GM21526 (cell line): ENCODE measurements at regions not wholly inside any gene's neighbourhood (a gene's known extent, or its start where the extent isn't known, plus 50 kb on each side); places are given as distances from the start of the nearest gene placed in this dataset.
"Not testable (repeated sequence)": the region's sequence is repeated elsewhere in the genome, so short reads cannot be mapped to it uniquely, and the experiment has no call there.

Experiments
- ATAC-seq: cut with Tn5 transposase; IDR thresholded peaks from one replicate; pipeline ENCODE4 v1.9.1; 2021; ENCODE audit warnings: moderate library complexity; ENCODE audit not compliant: unreplicated experiment, low FRiP score

DNA sequence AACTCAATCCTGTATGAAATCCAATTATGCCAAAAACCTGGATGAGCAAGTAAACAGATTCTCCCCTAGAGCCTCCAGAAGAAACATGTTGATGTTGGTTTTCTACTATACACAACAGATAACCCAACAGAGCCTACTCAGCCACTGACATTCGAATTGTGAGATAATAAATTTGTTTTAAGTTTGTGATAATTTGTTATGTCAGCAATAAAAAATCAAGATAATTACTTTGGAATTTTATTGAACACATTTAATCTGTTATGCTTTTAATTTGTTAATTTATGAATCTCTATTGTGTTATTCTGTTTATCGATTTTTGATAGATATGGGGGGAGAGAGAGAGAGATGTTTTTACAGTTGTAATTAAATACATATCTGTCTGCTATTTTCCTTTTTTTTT lies 1016.1 kb upstream of the PCDH7 start:
- ATAC-seq: no peak

DNA sequence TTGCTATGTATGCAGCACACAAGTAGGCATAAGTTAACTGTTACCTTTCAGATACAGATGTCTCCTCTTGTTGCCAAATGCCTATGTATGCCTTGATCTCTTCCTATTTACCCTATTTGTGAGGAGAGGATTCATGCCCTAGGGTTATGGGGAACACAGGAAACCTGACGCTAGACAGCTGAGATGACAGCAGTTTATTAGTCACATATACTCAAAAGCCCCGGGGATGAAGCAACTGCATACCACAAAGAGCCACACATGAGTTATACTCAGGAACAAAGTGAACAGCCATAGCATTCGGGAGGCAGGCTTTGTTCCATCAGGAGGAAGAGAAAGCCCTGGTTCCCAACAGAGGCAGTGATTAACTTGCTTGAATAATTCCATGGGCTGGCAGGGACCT lies 1011.7 kb upstream of the PCDH7 start:
- ATAC-seq: no peak

GRCh38 chr4:29710519-29710918 lies 1009.6 kb upstream of the PCDH7 start:
- ATAC-seq: no peak

DNA sequence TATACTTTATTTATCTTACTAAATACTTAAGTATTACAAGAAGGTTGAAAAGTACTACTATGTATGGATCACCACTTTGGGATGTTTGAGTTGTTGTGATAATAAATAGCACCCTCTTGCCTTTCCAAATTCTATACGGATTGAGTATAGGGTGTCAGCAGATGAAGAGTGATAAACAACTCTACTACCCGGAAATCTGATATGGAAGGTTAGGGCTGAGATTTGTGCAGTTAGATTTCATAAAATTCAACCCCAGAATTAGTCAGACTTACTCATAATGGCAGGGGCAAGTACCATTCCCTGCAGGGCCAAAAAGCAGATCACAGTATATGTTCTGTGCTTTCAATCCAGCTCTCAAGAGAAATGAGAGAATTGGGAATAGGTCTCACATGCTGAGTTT lies 1008.9 kb upstream of the PCDH7 start:
- ATAC-seq: no peak

DNA sequence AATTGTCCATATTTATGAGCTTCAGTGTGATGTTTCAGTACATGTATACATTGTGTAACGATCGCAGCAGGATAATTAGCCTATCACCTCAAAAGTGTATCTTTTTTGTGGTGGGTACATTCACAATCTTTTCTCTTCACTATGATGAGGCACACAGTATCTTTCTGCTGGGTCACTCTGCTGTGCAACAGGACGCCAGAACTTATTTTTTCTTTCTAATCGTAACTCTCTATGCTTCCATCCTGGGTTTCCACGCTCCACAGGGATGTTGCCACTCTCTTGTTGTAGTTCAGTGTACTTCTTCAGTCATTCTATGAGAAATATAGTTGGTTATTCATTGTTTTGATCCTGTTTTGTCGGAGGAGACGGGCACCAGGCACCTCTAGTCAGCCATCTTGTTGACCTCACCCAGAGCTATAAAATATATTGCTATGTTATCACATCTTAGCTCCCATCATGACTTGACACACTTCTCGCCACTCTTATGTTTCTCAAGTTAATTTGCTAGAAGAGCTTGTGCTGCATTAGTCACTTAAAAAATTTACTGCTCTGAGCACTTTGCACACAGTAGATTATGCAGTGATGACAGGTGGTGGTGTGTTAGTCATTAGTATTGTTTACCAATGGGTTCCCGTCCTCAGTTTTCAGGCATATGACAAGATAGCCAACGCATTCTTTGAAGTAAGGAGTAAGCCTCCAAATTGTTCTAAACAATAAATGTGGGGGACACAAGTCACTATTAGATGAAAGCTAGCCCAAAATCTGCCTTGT lies 1002.7 kb upstream of the PCDH7 start:
- ATAC-seq: no peak

DNA sequence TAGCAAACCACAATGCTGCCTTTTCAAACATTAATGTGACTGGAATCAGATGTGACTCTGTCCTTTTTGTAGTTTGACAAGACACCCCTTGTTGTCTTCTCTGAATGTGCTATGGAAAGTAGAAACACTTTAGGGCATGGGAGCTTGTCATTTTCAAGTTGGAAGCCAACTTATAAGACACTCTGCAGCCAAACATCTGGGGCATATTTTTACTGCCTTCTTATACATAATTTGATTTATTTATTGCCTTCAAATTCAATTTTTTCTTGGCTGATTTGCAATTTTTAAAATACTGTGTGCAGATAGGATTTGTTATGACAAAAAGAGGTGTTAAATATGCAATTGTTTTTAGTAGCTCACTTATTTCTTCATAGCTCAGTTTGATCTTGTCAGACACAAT lies 1002.0 kb upstream of the PCDH7 start:
- ATAC-seq: no peak

GRCh38 chr4:29722253-29722652 lies 997.9 kb upstream of the PCDH7 start:
- ATAC-seq: no peak

- ATAC-seq: no peak
Measured at GRCh38 chr4:29726938-29727337, 993.2 kb upstream of the PCDH7 start.

- no peak for ATAC-seq
Measured at GRCh38 chr4:29734343-29735213, 985.6 kb upstream of the PCDH7 start.

GRCh38 chr4:29756966-29757365 lies 963.2 kb upstream of the PCDH7 start:
- ATAC-seq: no peak

GRCh38 chr4:29762151-29762550 lies 958.0 kb upstream of the PCDH7 start:
- ATAC-seq: no peak

- ATAC-seq: no peak
Measured at GRCh38 chr4:29770627-29771026, 949.5 kb upstream of the PCDH7 start.

DNA sequence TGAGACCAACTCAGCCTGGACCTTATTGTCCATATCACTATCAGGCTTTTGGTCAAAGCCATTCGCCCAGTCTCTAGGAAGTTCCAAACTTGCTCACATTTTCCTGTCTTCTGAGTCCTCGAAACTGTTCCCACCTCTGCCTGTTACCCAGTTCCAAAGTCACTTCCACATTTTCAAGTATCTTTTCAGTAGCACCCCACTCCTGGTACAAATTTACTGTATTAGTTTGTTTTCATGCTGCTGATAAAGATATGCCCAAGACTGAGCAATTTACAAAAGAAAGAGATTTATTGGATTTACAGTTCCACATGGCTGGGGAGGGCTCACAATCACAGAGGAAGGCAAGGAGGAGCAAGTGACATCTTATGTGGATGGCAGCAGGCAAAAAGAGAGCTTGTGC lies 932.0 kb upstream of the PCDH7 start:
- ATAC-seq: not testable (repeated sequence)

DNA sequence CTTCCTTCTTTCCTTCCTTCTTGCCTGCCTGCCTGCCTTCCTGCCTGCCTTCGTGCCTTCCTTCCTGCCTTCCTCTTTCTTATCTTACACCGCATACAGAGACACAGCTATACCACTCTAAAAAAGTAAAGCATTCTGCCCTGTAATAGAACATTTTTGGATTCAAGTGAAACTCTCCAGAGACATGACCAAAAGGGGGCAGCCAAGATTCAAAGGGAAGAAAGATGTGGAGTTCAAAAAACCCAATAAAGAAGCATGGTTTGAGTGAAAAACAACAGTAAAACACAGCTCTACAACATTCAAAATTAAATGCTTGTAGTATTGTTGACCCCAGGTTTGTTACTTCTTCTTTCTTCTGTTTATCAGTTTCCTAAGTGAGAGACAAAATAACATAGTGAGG lies 914.9 kb upstream of the PCDH7 start:
- ATAC-seq: no peak

- ATAC-seq: no peak
Measured at GRCh38 chr4:29805916-29806480, 914.2 kb upstream of the PCDH7 start.

DNA sequence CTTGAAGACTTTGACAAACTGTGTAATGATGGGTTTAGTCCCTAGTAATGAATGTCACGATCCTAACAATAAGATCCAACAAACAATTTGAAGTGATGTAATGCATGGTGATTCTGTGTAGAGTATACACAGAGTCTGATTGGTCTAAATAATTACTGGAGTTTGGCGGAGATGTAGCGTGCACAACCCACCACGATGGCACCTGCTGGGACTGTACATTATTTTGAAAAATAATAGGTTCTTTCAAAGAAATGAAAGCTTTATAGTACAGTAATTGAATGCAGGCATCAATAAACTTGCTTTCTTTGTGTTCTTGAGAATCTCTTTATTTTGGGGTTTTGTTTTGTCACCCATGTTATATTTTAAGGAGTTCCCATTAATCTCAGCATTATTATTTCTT lies 902.2 kb upstream of the PCDH7 start:
- no peak for ATAC-seq

GRCh38 chr4:29829067-29829466 lies 891.1 kb upstream of the PCDH7 start:
- no peak for ATAC-seq

DNA sequence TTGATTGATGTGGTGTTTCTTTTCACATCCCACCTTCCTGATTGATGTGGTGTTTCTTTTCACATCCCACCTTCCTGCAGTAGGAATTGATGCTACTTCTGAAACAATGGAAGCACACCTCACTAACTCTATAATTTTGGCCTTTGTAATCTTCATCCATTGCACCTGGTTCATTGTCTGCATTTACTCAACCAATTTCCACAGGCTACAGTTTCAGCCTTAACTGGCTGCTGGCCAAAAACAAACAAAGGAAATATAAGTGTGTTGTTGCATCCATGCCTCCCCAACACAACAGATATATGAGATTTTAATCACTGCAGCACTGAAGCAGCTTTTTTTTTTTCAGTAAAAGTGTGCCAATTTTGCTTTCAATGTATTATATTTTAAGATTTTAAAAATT lies 867.6 kb upstream of the PCDH7 start:
- ATAC-seq: no peak

GRCh38 chr4:29853833-29854232 lies 866.3 kb upstream of the PCDH7 start:
- no peak for ATAC-seq

- no peak for ATAC-seq
Measured at GRCh38 chr4:29861307-29861706, 858.9 kb upstream of the PCDH7 start.

DNA sequence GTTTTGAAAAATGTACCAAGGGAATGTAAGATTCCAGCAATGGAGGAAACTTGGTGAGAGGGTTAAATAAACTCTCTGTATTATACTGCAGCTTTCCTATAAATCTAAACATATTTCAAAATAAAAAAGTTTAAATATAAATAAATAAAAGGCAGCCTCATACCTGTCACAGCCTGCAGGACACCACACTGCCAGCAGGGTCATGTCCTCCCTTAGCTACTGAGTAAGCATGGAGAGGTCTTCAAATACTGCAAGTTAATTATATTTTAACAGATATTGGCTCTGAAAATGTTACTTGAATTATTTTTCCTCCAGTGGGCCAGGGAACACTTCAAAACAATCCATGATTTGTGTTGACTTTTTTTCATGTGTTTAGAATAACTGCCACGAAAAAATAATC lies 852.8 kb upstream of the PCDH7 start:
- ATAC-seq: no peak

- no peak for ATAC-seq
Measured at GRCh38 chr4:29900336-29900735, 819.8 kb upstream of the PCDH7 start.
